CD4-positive, CD25-positive, alpha-beta regulatory T cell (primary cell): ENCODE measurements at regions not wholly inside any gene's neighbourhood (a gene's known extent, or its start where the extent isn't known, plus 50 kb on each side); places are given as distances from the start of the nearest gene placed in this dataset.
"Not testable (repeated sequence)": the region's sequence is repeated elsewhere in the genome, so short reads cannot be mapped to it uniquely, and the experiment has no call there.

Source experiments
- ATAC-seq, 2 donors: fragments of 150-1000 bp; cut with Tn5 transposase; one replicate each; pipeline ENCODE4 v1.10.0; 2021; ENCODE audit warnings: low read depth in 2 of 2, moderate number of reproducible peaks in 2 of 2, moderate library complexity in 1 of 2
- DNase-seq, 3 donors: peaks; one replicate each; pipeline versions ENCODE4 v3.0.0 to v3.0.0-alpha.2; 2012 to 2022; ENCODE audit warnings: mixed read lengths in 1 of 3
- H3K27ac ChIP-seq: one replicate; pipeline ENCODE4 v1.7.0; 2013; ENCODE audit warnings: mild to moderate bottlenecking, low read length; ENCODE audit not compliant: insufficient read depth, poor library complexity, severe bottlenecking
- H3K27me3 ChIP-seq: one replicate; pipeline ENCODE4 v1.7.0; 2013; ENCODE audit warnings: low read length; ENCODE audit not compliant: control insufficient read depth, insufficient read depth
- H3K36me3 ChIP-seq: one replicate; pipeline ENCODE4 v1.7.0; 2013; ENCODE audit warnings: mild to moderate bottlenecking, low read length, moderate library complexity; ENCODE audit not compliant: control insufficient read depth, insufficient read depth
- H3K4me1 ChIP-seq: 2 replicates; pipeline ENCODE4 v1.7.0; 2013; ENCODE audit warnings: mild to moderate bottlenecking, low read length; ENCODE audit not compliant: insufficient read depth, control insufficient read depth, poor library complexity, severe bottlenecking
- H3K4me3 ChIP-seq: one replicate; pipeline ENCODE4 v1.7.0; 2013; ENCODE audit warnings: low read depth, mild to moderate bottlenecking, low read length, moderate library complexity
- H3K9me3 ChIP-seq, 2 experiments: 1 replicate in 1 of 2; 2 replicates in 1 of 2; pipeline ENCODE4 v1.7.0; 2013; ENCODE audit warnings: low read length in 2 of 2, mild to moderate bottlenecking in 1 of 2, moderate library complexity in 1 of 2; ENCODE audit not compliant: control insufficient read depth in 2 of 2
- H3K27ac Mint-ChIP-seq, 3 donors: one replicate each; pipeline ENCODE4 v1.8.0; 2020 to 2022; ENCODE audit warnings: mild to moderate bottlenecking in 3 of 3, mixed read lengths in 3 of 3, moderate library complexity in 2 of 3
- H3K27me3 Mint-ChIP-seq: one replicate; pipeline ENCODE4 v1.8.0; 2022; ENCODE audit warnings: mild to moderate bottlenecking, mixed read lengths
- H3K36me3 Mint-ChIP-seq: one replicate; pipeline ENCODE4 v1.8.0; 2020; ENCODE audit warnings: mixed read lengths
- H3K4me1 Mint-ChIP-seq, 4 donors: one replicate each; pipeline ENCODE4 v1.8.0; 2020 to 2022; ENCODE audit warnings: mixed read lengths in 4 of 4, mild to moderate bottlenecking in 1 of 4
- H3K4me3 Mint-ChIP-seq, 4 donors: one replicate each; pipeline ENCODE4 v1.8.0; 2020 to 2022; ENCODE audit warnings: mild to moderate bottlenecking in 4 of 4, mixed read lengths in 4 of 4, moderate library complexity in 3 of 4
- H3K9me3 Mint-ChIP-seq, 7 donors: one replicate each; pipeline ENCODE4 v1.8.0; 2020 to 2022; ENCODE audit warnings: mixed read lengths in 7 of 7, mild to moderate bottlenecking in 3 of 7, moderate library complexity in 2 of 7

GRCh38 chr16:21346756-21347491 lies 68.8 kb upstream of the CRYM start:
- not testable (repeated sequence) for H3K9me3 ChIP-seq, H3K4me3 ChIP-seq, H3K36me3 Mint-ChIP-seq, H3K4me1 ChIP-seq, DNase-seq, H3K4me1 Mint-ChIP-seq, H3K27ac ChIP-seq, ATAC-seq, H3K27me3 Mint-ChIP-seq, H3K36me3 ChIP-seq, H3K27ac Mint-ChIP-seq, H3K9me3 Mint-ChIP-seq, H3K27me3 ChIP-seq, H3K4me3 Mint-ChIP-seq

GRCh38 chr16:21344361-21344912 lies 66.3 kb upstream of the CRYM start:
- not testable (repeated sequence) for H3K36me3 Mint-ChIP-seq, H3K27ac Mint-ChIP-seq, H3K4me3 Mint-ChIP-seq, H3K4me1 Mint-ChIP-seq, H3K9me3 ChIP-seq, H3K4me1 ChIP-seq, H3K27ac ChIP-seq, DNase-seq, H3K4me3 ChIP-seq, H3K9me3 Mint-ChIP-seq, ATAC-seq, H3K27me3 ChIP-seq, H3K36me3 ChIP-seq, H3K27me3 Mint-ChIP-seq

- Mint-ChIP-seq H3K27ac (no peak overlapping the region), H3K4me1 (no peaks in the 10 kb centered on the region), H3K27me3 (peaks cover 22% of the 10 kb centered on the region), H3K4me3 (no peak overlapping the region), H3K36me3 (no peaks in the 10 kb centered on the region), H3K9me3 (no peaks in the 10 kb centered on the region)
- no peak for DNase-seq
- Histone ChIP-seq H3K9me3 (no peaks in the 10 kb centered on the region), H3K36me3 (no peaks in the 10 kb centered on the region), H3K4me3 (no peak overlapping the region), H3K27ac (no peak overlapping the region), H3K4me1 (no peaks in the 10 kb centered on the region), H3K27me3 (peaks cover 5% of the 10 kb centered on the region)
- no peak for ATAC-seq
These were observed 63.0 kb upstream of the CRYM start for GRCh38 chr16:21341101-21341500.

GRCh38 chr16:21339941-21340340 lies 61.9 kb upstream of the CRYM start:
- no peak for ATAC-seq
- Histone ChIP-seq H3K4me3 (no peak overlapping the region), H3K4me1 (no peaks in the 10 kb centered on the region), H3K36me3 (no peaks in the 10 kb centered on the region), H3K27me3 (peaks cover 5% of the 10 kb centered on the region), H3K9me3 (no peaks in the 10 kb centered on the region), H3K27ac (no peak overlapping the region)
- Mint-ChIP-seq H3K36me3 (no peaks in the 10 kb centered on the region), H3K27me3 (peaks cover 30% of the 10 kb centered on the region), H3K4me3 (no peak overlapping the region), H3K9me3 (no peaks in the 10 kb centered on the region), H3K4me1 (no peaks in the 10 kb centered on the region), H3K27ac (no peak overlapping the region)
- no peak for DNase-seq

GRCh38 chr16:21339269-21339641 lies 61.2 kb upstream of the CRYM start:
- Mint-ChIP-seq H3K9me3 (no peaks in the 10 kb centered on the region), H3K27ac (no peak overlapping the region)

GRCh38 chr16:21338537-21339268 lies 60.6 kb upstream of the CRYM start:
- H3K36me3 ChIP-seq, result no peaks in the 10 kb centered on the region
- ATAC-seq, result no peak
- Mint-ChIP-seq H3K27me3 (peaks cover 32% of the 10 kb centered on the region), H3K9me3 (no peaks in the 10 kb centered on the region), H3K4me1 (no peaks in the 10 kb centered on the region), H3K36me3 (no peaks in the 10 kb centered on the region), H3K4me3 (no peak overlapping the region), H3K27ac (no peak overlapping the region)
- H3K4me3 ChIP-seq, result no peak overlapping the region
- peaks cover 5% of the 10 kb centered on the region for H3K27me3 ChIP-seq
- H3K9me3 ChIP-seq, result no peaks in the 10 kb centered on the region
- no peak for DNase-seq
- H3K27ac ChIP-seq, result no peak overlapping the region
- no peaks in the 10 kb centered on the region for H3K4me1 ChIP-seq

More at GRCh38 chr16:21339269-21339641, 61.2 kb upstream of the CRYM start:
- Histone ChIP-seq H3K27ac (no peak overlapping the region), H3K4me1 (no peaks in the 10 kb centered on the region), H3K9me3 (no peaks in the 10 kb centered on the region), H3K4me3 (no peak overlapping the region), H3K36me3 (no peaks in the 10 kb centered on the region), H3K27me3 (peaks cover 5% of the 10 kb centered on the region)
- DNase-seq, result no peak
- Mint-ChIP-seq H3K36me3 (no peaks in the 10 kb centered on the region), H3K4me1 (no peaks in the 10 kb centered on the region), H3K27me3 (peaks cover 30% of the 10 kb centered on the region), H3K4me3 (no peak overlapping the region)
- ATAC-seq, result no peak

- Histone ChIP-seq H3K27me3 (peaks cover 6% of the 10 kb centered on the region), H3K9me3 (no peaks in the 10 kb centered on the region), H3K27ac (no peak overlapping the region), H3K4me1 (no peaks in the 10 kb centered on the region), H3K36me3 (no peaks in the 10 kb centered on the region), H3K4me3 (no peak overlapping the region)
- DNase-seq, result no peak
- ATAC-seq, result no peak
- no peak overlapping the region for H3K27ac Mint-ChIP-seq
- H3K9me3 Mint-ChIP-seq, result peaks cover 0 to 5% (median 0%) of the 10 kb centered on the region in 7 donors
- H3K36me3 Mint-ChIP-seq, result no peaks in the 10 kb centered on the region
- H3K27me3 Mint-ChIP-seq, result peaks cover 35% of the 10 kb centered on the region
- no peak overlapping the region for H3K4me3 Mint-ChIP-seq
- no peaks in the 10 kb centered on the region for H3K4me1 Mint-ChIP-seq
These were observed 58.1 kb upstream of the CRYM start for GRCh38 chr16:21336231-21336630.
